ENCODE measurements at regions not wholly inside any gene's neighbourhood (a gene's known extent, or its start where the extent isn't known, plus 50 kb on each side); places are given as distances from the start of the nearest gene placed in this dataset.
"Not testable (repeated sequence)": the region's sequence is repeated elsewhere in the genome, so short reads cannot be mapped to it uniquely, and the experiment has no call there.

GRCh38 chr12:73136386-73136785 is 864.2 kb downstream of the TRHDE start:
- H2BK20ac ChIP-seq (ENCODE audit: low read depth, low read length, poor library complexity, severe bottlenecking), result no peak overlapping the region
- no peak overlapping the region for H3K27ac ChIP-seq (ENCODE audit: insufficient read length, low read depth, low read length)
- no peaks in the 10 kb centered on the region for H3K79me1 ChIP-seq (ENCODE audit: insufficient read depth, low read depth, low read length, poor library complexity, severe bottlenecking)
- no peaks in the 10 kb centered on the region for H3K23me2 ChIP-seq (ENCODE audit: insufficient read length, low read depth, low read length, poor library complexity, severe bottlenecking)
- H3T11ph ChIP-seq (ENCODE audit: low read length), result no peak overlapping the region
- H3K4me1 ChIP-seq (ENCODE audit: insufficient read depth, low read length), result no peaks in the 10 kb centered on the region
- H3K4ac ChIP-seq (ENCODE audit: low read depth, low read length), result no peak overlapping the region
- WGBS (ENCODE audit: extremely low coverage, insufficient read length, low lambda C conversion rate), result no CpG with 5 or more reads among the region's 5 CpGs
- H2AFZ ChIP-seq (ENCODE audit: low read length), result no peak overlapping the region
- no peak overlapping the region for H3K56ac ChIP-seq (ENCODE audit: insufficient read length, low read depth, low read length)
- Mint-ChIP-seq H3K36me3 (ENCODE audit: insufficient read depth in 1 of 3, low read depth in 3 of 3) (no peaks in the 10 kb centered on the region; a peak in 1 of 7 replicates), H3K4me1 (no peaks in the 10 kb centered on the region), H3K9me3 (peaks cover 2 to 3% of the 10 kb centered on the region in 2 experiments; a peak in 3 of 5 replicates), H3K27me3 (ENCODE audit: low read depth) (no peaks in the 10 kb centered on the region), H3K4me3 (no peak overlapping the region), H3K27ac (no peak overlapping the region)
- H3K9ac ChIP-seq (ENCODE audit: extremely low read depth, insufficient read length, low read length), result no peak overlapping the region
- no peak overlapping the region for H4K8ac ChIP-seq (replicated peaks; ENCODE audit: insufficient read length, low read depth, low read length)
- H4K20me1 ChIP-seq (ENCODE audit: control insufficient read depth, insufficient read depth, insufficient read length), result no peaks in the 10 kb centered on the region
- H4K91ac ChIP-seq (ENCODE audit: insufficient read length, low read depth, low read length), result no peak overlapping the region
- no peak for DNase-seq
- no peaks in the 10 kb centered on the region for H3K79me2 ChIP-seq (ENCODE audit: insufficient read depth, low read length)
- no peak overlapping the region for H3K23ac ChIP-seq (ENCODE audit: insufficient read length, low read depth, low read length)
- no peak overlapping the region for H3K18ac ChIP-seq (ENCODE audit: insufficient read length, low read depth, low read length)
- H4K5ac ChIP-seq (ENCODE audit: insufficient read length, low read depth, low read length), result no peak overlapping the region
- H3K14ac ChIP-seq (ENCODE audit: insufficient read depth, low read length), result no peak overlapping the region
- no peak overlapping the region for H2BK12ac ChIP-seq (ENCODE audit: insufficient read length, low read depth, low read length)
- H2BK120ac ChIP-seq (ENCODE audit: low read depth, low read length, poor library complexity, severe bottlenecking), result no peak overlapping the region
- H2AK5ac ChIP-seq (ENCODE audit: insufficient read length, low read length), result no peak overlapping the region
- H3K4me2 ChIP-seq (ENCODE audit: insufficient read depth, insufficient read length, low read length), result no peak overlapping the region
- no peak overlapping the region for H2BK5ac ChIP-seq (ENCODE audit: insufficient read length, low read length)
- no peaks in the 10 kb centered on the region for H3K9me3 ChIP-seq (ENCODE audit: control insufficient read depth, low read depth, low read length)
- no peaks in the 10 kb centered on the region for H3K27me3 ChIP-seq (ENCODE audit: insufficient read depth, low read length)
- no peak overlapping the region for H2BK15ac ChIP-seq (ENCODE audit: low read depth, low read length)
- TF ChIP-seq CTCF (conservative IDR thresholded peaks at IDR 0.05), result no peak

- not testable (repeated sequence) for H3K56ac ChIP-seq (ENCODE audit: insufficient read length, low read depth, low read length); H2BK12ac ChIP-seq (ENCODE audit: insufficient read length, low read depth, low read length); H3K27me3 ChIP-seq (ENCODE audit: insufficient read depth, low read length); H3T11ph ChIP-seq (ENCODE audit: low read length); H3K27ac ChIP-seq (ENCODE audit: insufficient read length, low read depth, low read length); H3K4me2 ChIP-seq (ENCODE audit: insufficient read depth, insufficient read length, low read length); H3K79me2 ChIP-seq (ENCODE audit: insufficient read depth, low read length); H3K4me1 Mint-ChIP-seq; H3K79me1 ChIP-seq (ENCODE audit: insufficient read depth, low read depth, low read length, poor library complexity, severe bottlenecking); H4K5ac ChIP-seq (ENCODE audit: insufficient read length, low read depth, low read length); H3K4ac ChIP-seq (ENCODE audit: low read depth, low read length); H3K9ac ChIP-seq (ENCODE audit: extremely low read depth, insufficient read length, low read length); H2AK5ac ChIP-seq (ENCODE audit: insufficient read length, low read length); H3K4me1 ChIP-seq (ENCODE audit: insufficient read depth, low read length); H3K18ac ChIP-seq (ENCODE audit: insufficient read length, low read depth, low read length); H3K9me3 Mint-ChIP-seq; H2BK15ac ChIP-seq (ENCODE audit: low read depth, low read length); H3K14ac ChIP-seq (ENCODE audit: insufficient read depth, low read length); H2BK20ac ChIP-seq (ENCODE audit: low read depth, low read length, poor library complexity, severe bottlenecking); H3K27me3 Mint-ChIP-seq (ENCODE audit: low read depth); H3K4me3 Mint-ChIP-seq; H2BK120ac ChIP-seq (ENCODE audit: low read depth, low read length, poor library complexity, severe bottlenecking); H4K20me1 ChIP-seq (ENCODE audit: control insufficient read depth, insufficient read depth, insufficient read length); H3K27ac Mint-ChIP-seq; H3K9me3 ChIP-seq (ENCODE audit: control insufficient read depth, low read depth, low read length); H3K23ac ChIP-seq (ENCODE audit: insufficient read length, low read depth, low read length); H3K23me2 ChIP-seq (ENCODE audit: insufficient read length, low read depth, low read length, poor library complexity, severe bottlenecking); H4K91ac ChIP-seq (ENCODE audit: insufficient read length, low read depth, low read length); H3K36me3 Mint-ChIP-seq (ENCODE audit: insufficient read depth in 1 of 3, low read depth in 3 of 3); DNase-seq; H2BK5ac ChIP-seq (ENCODE audit: insufficient read length, low read length); H2AFZ ChIP-seq (ENCODE audit: low read length); H4K8ac ChIP-seq (replicated peaks; ENCODE audit: insufficient read length, low read depth, low read length)
- WGBS (ENCODE audit: extremely low coverage, insufficient read length, low lambda C conversion rate), result no CpG with 5 or more reads among the region's 2 CpGs
These were observed 867.5 kb downstream of the TRHDE start for GRCh38 chr12:73139642-73140041.

Measured in H9 (cell line).